ENCODE measurements at regions not wholly inside any gene's neighbourhood (a gene's known extent, or its start where the extent isn't known, plus 50 kb on each side); places are given as distances from the start of the nearest gene placed in this dataset.

- no peak overlapping the region for H3K9ac ChIP-seq (ENCODE audit: low read depth, low read length)
- no peak overlapping the region for H3K27ac ChIP-seq (ENCODE audit: low read depth, low read length)
- H3K9me3 ChIP-seq (ENCODE audit: insufficient read depth, low read depth, low read length): peaks cover 25% of the 10 kb centered on the region
- no peaks in the 10 kb centered on the region for H3K36me3 ChIP-seq (ENCODE audit: insufficient read depth, low read length)
- H3K27me3 ChIP-seq (ENCODE audit: insufficient read depth, low read length): no peaks in the 10 kb centered on the region
- H3K4me3 ChIP-seq (ENCODE audit: low read length): no peak overlapping the region
- peaks cover 14% of the 10 kb centered on the region; the same call in 1 of the 2 replicates for H3K4me1 ChIP-seq (ENCODE audit: insufficient read depth, low read length)
Observed at GRCh38 chr3:45277636-45278035, 51.5 kb upstream of the TMEM158 start.

- Histone ChIP-seq H3K36me3 (ENCODE audit: insufficient read depth, low read length) (no peaks in the 10 kb centered on the region), H3K4me1 (ENCODE audit: insufficient read depth, low read length) (peaks cover 6% of the 10 kb centered on the region; the same call in 1 of the 2 replicates), H3K9me3 (ENCODE audit: insufficient read depth, low read depth, low read length) (peaks cover 25% of the 10 kb centered on the region), H3K4me3 (ENCODE audit: low read length) (no peak overlapping the region), H3K9ac (ENCODE audit: low read depth, low read length) (no peak overlapping the region), H3K27ac (ENCODE audit: low read depth, low read length) (no peak overlapping the region), H3K27me3 (ENCODE audit: insufficient read depth, low read length) (no peaks in the 10 kb centered on the region)
- no CpG with 5 or more reads among the region's 1 CpG for WGBS
Observed at GRCh38 chr3:45280232-45280631, 54.1 kb upstream of the TMEM158 start.

DNA sequence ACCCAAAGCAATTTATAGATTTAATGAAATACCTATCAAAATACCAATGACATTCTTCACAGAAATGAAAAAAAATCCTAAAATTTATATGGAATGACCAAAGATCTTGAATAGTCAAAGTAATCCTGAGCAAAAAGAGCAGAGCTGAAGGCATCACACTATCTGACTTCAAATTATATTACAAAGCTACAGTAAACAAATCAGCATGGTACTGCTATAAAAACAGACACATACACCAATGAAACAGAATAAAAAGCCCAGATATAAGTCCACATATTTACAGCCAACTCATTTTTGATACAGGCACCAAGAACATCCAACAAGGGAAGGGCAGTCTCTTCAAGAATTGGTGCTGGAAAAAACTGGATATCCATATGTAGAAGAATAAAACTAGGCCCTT, 54.9 kb upstream of the TMEM158 start:
- Histone ChIP-seq H3K4me1 (ENCODE audit: insufficient read depth, low read length) (no peaks in the 10 kb centered on the region; the same call in 1 of the 2 replicates), H3K27me3 (ENCODE audit: insufficient read depth, low read length) (no peaks in the 10 kb centered on the region), H3K27ac (ENCODE audit: low read depth, low read length) (no peak overlapping the region), H3K9me3 (ENCODE audit: insufficient read depth, low read depth, low read length) (peaks cover 25% of the 10 kb centered on the region), H3K9ac (ENCODE audit: low read depth, low read length) (no peak overlapping the region), H3K4me3 (ENCODE audit: low read length) (no peak overlapping the region), H3K36me3 (ENCODE audit: insufficient read depth, low read length) (no peaks in the 10 kb centered on the region)

- no peaks in the 10 kb centered on the region for H3K36me3 ChIP-seq (ENCODE audit: insufficient read depth, low read length)
- 100% methylated on average over 1 of the region's 2 CpGs for WGBS
- H3K4me3 ChIP-seq (ENCODE audit: low read length): no peak overlapping the region
- no peaks in the 10 kb centered on the region for H3K27me3 ChIP-seq (ENCODE audit: insufficient read depth, low read length)
- H3K27ac ChIP-seq (ENCODE audit: low read depth, low read length): no peak overlapping the region
- peaks cover 15% of the 10 kb centered on the region for H3K9me3 ChIP-seq (ENCODE audit: insufficient read depth, low read depth, low read length)
- H3K4me1 ChIP-seq (ENCODE audit: insufficient read depth, low read length): no peaks in the 10 kb centered on the region
- no peak overlapping the region for H3K9ac ChIP-seq (ENCODE audit: low read depth, low read length)
Observed at GRCh38 chr3:45283471-45283870, 57.4 kb upstream of the TMEM158 start.

GRCh38 chr3:45297331-45297730, 71.2 kb upstream of the TMEM158 start:
- H3K27me3 ChIP-seq (ENCODE audit: insufficient read depth, low read length): no peaks in the 10 kb centered on the region
- 89% methylated on average over 3 of the region's 3 CpGs for WGBS
- H3K9ac ChIP-seq (ENCODE audit: low read depth, low read length): no peak overlapping the region
- no peaks in the 10 kb centered on the region; the same call in 1 of the 2 replicates for H3K4me1 ChIP-seq (ENCODE audit: insufficient read depth, low read length)
- no peak overlapping the region for H3K27ac ChIP-seq (ENCODE audit: low read depth, low read length)
- H3K4me3 ChIP-seq (ENCODE audit: low read length): no peak overlapping the region
- peaks cover 14% of the 10 kb centered on the region for H3K9me3 ChIP-seq (ENCODE audit: insufficient read depth, low read depth, low read length)
- H3K36me3 ChIP-seq (ENCODE audit: insufficient read depth, low read length): no peaks in the 10 kb centered on the region

DNA sequence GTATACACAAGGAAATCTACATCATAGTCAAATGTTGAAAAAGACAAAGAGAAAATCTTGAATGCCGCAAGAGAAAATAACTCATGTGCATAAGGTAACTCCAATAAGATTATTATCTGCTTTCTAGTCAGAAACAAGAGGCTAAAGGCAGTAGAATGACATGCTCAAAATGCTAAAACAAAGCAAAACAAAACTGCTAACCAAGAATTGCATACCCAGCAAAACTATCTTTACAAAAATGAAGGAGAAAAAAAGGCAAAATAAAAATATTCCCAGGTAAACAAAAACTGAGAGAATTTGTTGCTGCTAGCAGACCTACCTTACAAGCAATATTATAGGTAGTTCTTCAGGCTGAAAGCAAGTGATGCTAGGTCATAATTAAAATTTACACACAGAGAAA, 76.4 kb upstream of the TMEM158 start:
- 100% methylated on average over 1 of the region's 1 CpG for WGBS
- Histone ChIP-seq H3K27ac (ENCODE audit: low read depth, low read length) (no peak overlapping the region), H3K9ac (ENCODE audit: low read depth, low read length) (no peak overlapping the region), H3K4me3 (ENCODE audit: low read length) (no peak overlapping the region), H3K9me3 (ENCODE audit: insufficient read depth, low read depth, low read length) (peaks cover 21% of the 10 kb centered on the region), H3K27me3 (ENCODE audit: insufficient read depth, low read length) (no peaks in the 10 kb centered on the region), H3K4me1 (ENCODE audit: insufficient read depth, low read length) (no peaks in the 10 kb centered on the region), H3K36me3 (ENCODE audit: insufficient read depth, low read length) (no peaks in the 10 kb centered on the region)

- Histone ChIP-seq H3K27ac (ENCODE audit: low read depth, low read length) (no peak overlapping the region), H3K9me3 (ENCODE audit: insufficient read depth, low read depth, low read length) (peaks cover 12% of the 10 kb centered on the region), H3K36me3 (ENCODE audit: insufficient read depth, low read length) (no peaks in the 10 kb centered on the region), H3K27me3 (ENCODE audit: insufficient read depth, low read length) (no peaks in the 10 kb centered on the region), H3K4me1 (ENCODE audit: insufficient read depth, low read length) (peaks cover 11% of the 10 kb centered on the region), H3K9ac (ENCODE audit: low read depth, low read length) (no peak overlapping the region), H3K4me3 (ENCODE audit: low read length) (no peak overlapping the region)
- WGBS: 95% methylated on average over 36 of the region's 37 CpGs
Observed at GRCh38 chr3:45306406-45307008, 80.4 kb upstream of the TMEM158 start.

- H3K9ac ChIP-seq (ENCODE audit: low read depth, low read length): no peak overlapping the region
- H3K4me1 ChIP-seq (ENCODE audit: insufficient read depth, low read length): peaks cover 37% of the 10 kb centered on the region
- no peaks in the 10 kb centered on the region for H3K27me3 ChIP-seq (ENCODE audit: insufficient read depth, low read length)
- WGBS: 88% methylated on average over 3 of the region's 3 CpGs
- H3K4me3 ChIP-seq (ENCODE audit: low read length): no peak overlapping the region
- no peaks in the 10 kb centered on the region for H3K9me3 ChIP-seq (ENCODE audit: insufficient read depth, low read depth, low read length)
- H3K27ac ChIP-seq (ENCODE audit: low read depth, low read length): no peak overlapping the region
- H3K36me3 ChIP-seq (ENCODE audit: insufficient read depth, low read length): no peaks in the 10 kb centered on the region
Observed at GRCh38 chr3:45309876-45310275, 78.5 kb upstream of the LARS2 start.

- H3K27me3 ChIP-seq (ENCODE audit: insufficient read depth, low read length): no peaks in the 10 kb centered on the region
- WGBS: 46% methylated on average over 3 of the region's 3 CpGs
- no peak overlapping the region for H3K4me3 ChIP-seq (ENCODE audit: low read length)
- no peak overlapping the region for H3K9ac ChIP-seq (ENCODE audit: low read depth, low read length)
- H3K27ac ChIP-seq (ENCODE audit: low read depth, low read length): peak overlapping the region; percentile 89; the same call in 1 of the 2 replicates
- no peaks in the 10 kb centered on the region for H3K36me3 ChIP-seq (ENCODE audit: insufficient read depth, low read length)
- no peaks in the 10 kb centered on the region for H3K9me3 ChIP-seq (ENCODE audit: insufficient read depth, low read depth, low read length)
- H3K4me1 ChIP-seq (ENCODE audit: insufficient read depth, low read length): peaks cover 37% of the 10 kb centered on the region
Observed at GRCh38 chr3:45311327-45311726, 77.0 kb upstream of the LARS2 start.

DNA sequence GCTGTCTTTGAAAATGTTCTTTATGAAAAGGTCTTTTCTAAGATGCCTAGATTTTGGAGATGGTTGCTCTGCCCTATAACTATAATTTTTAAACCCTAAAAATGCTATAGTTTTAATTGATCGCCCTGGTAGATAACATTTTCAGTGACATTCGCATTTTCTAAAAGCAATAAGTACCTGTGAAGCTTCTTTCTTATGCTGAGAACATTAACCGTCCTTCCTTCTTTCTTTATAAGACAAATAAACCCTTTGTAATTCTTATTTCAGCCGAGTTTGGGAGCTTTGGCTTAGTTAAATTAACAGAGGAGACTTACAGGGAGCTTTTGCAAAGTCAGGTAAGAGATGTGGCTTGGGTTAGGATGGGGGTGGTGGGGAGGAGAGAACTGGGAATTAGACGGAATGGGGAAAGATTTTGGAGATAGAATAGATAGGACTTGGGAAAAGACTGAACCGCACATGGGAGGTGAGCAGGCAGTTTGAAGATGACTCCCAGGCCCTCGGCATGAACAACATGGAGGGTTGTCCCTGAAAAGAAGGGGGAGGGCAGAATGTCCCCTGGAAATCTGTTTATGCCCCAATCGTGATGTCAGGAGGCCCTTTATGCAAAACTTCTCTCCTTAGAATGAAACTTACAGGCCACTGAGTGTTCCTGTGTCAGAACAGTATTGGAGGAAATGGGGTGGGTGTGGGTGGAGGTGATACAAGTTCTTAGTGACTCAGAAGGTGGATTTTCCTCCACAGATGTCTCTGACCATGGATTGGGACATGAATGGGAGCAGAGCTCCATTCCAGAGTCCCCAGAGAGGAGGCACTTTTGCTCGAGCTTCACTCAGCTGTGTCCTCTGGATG, 76.2 kb upstream of the LARS2 start:
- peak overlapping the region; percentile 30 for H3K4me3 ChIP-seq (ENCODE audit: low read length)
- no peaks in the 10 kb centered on the region for H3K36me3 ChIP-seq (ENCODE audit: insufficient read depth, low read length)
- 20% methylated on average over 9 of the region's 9 CpGs for WGBS
- H3K9ac ChIP-seq (ENCODE audit: low read depth, low read length): peak overlapping the region; percentile 34
- H3K27ac ChIP-seq (ENCODE audit: low read depth, low read length): peak overlapping the region; percentile 89; the same call in 1 of the 2 replicates
- H3K4me1 ChIP-seq (ENCODE audit: insufficient read depth, low read length): peaks cover 37% of the 10 kb centered on the region
- no peaks in the 10 kb centered on the region for H3K9me3 ChIP-seq (ENCODE audit: insufficient read depth, low read depth, low read length)
- no peaks in the 10 kb centered on the region for H3K27me3 ChIP-seq (ENCODE audit: insufficient read depth, low read length)

DNA sequence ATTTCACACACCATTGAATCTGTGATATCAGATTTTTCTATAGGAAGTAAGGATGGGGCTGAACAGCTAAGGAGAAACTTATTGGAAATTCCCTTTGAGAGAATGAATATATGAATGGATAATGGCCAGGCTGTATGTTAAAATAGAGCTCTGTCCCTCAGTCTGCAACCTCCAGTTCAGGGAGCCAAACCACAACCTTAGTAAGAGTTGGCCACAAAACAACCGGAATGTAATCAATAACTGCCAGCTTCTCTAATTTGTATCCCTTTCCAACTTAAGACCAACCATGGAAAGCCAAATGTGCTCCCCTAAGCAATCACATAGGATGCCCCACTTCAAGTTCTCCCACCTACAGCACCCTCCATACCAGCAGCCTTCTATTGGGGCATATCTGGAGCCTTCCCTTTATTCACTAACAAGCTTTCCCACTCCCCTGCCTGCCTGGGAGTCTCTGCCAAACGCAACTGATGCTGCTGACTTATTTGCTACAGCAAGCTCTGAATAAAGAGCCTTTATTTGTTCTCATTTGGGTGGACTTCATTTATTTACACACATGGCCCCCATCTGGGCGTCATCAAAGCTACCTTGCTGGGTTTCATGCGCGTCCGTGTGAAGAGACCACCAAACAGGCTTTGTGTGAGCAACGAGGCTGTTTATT, 75.4 kb upstream of the LARS2 start:
- Histone ChIP-seq H3K9me3 (ENCODE audit: insufficient read depth, low read depth, low read length) (no peaks in the 10 kb centered on the region), H3K4me3 (ENCODE audit: low read length) (peak overlapping the region; percentile 30; the same call in 1 of the 2 replicates), H3K27ac (ENCODE audit: low read depth, low read length) (peak overlapping the region; percentile 89; the same call in 1 of the 2 replicates), H3K4me1 (ENCODE audit: insufficient read depth, low read length) (peaks cover 37% of the 10 kb centered on the region), H3K9ac (ENCODE audit: low read depth, low read length) (peak overlapping the region; percentile 34), H3K27me3 (ENCODE audit: insufficient read depth, low read length) (no peaks in the 10 kb centered on the region), H3K36me3 (ENCODE audit: insufficient read depth, low read length) (no peaks in the 10 kb centered on the region)
- 30% methylated on average over 7 of the region's 7 CpGs for WGBS
